ENCODE measurements at regions not wholly inside any gene's neighbourhood (a gene's known extent, or its start where the extent isn't known, plus 50 kb on each side); places are given as distances from the start of the nearest gene placed in this dataset.

DNA sequence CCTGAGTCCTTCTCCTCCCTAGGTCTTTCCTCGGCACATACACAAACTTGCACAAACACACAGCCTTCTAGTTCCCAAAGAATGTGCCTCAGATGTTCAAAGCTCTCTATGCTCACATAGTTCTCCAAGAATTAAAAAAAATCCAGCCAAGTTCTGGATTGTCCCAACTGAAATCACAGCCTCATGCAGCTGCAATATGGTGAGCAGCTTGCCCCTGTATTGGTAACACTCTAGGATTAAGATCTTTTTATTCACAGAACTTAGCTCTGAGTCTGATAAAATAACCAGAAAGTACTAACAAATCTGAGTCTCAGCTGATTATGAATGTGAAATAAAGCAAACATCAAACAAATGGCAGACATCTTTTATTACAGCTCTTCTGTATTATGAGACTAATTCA, 604.8 kb upstream of the PFKP start:
- TF ChIP-seq ZFX (IDR thresholded peaks at IDR 0.05): no peak
- TF ChIP-seq, protein P1, sequence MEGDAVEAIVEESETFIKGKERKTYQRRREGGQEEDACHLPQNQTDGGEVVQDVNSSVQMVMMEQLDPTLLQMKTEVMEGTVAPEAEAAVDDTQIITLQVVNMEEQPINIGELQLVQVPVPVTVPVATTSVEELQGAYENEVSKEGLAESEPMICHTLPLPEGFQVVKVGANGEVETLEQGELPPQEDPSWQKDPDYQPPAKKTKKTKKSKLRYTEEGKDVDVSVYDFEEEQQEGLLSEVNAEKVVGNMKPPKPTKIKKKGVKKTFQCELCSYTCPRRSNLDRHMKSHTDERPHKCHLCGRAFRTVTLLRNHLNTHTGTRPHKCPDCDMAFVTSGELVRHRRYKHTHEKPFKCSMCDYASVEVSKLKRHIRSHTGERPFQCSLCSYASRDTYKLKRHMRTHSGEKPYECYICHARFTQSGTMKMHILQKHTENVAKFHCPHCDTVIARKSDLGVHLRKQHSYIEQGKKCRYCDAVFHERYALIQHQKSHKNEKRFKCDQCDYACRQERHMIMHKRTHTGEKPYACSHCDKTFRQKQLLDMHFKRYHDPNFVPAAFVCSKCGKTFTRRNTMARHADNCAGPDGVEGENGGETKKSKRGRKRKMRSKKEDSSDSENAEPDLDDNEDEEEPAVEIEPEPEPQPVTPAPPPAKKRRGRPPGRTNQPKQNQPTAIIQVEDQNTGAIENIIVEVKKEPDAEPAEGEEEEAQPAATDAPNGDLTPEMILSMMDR (conservative IDR thresholded peaks at IDR 0.05): no peak
- no peak overlapping the region for H3K27ac ChIP-seq

DNA sequence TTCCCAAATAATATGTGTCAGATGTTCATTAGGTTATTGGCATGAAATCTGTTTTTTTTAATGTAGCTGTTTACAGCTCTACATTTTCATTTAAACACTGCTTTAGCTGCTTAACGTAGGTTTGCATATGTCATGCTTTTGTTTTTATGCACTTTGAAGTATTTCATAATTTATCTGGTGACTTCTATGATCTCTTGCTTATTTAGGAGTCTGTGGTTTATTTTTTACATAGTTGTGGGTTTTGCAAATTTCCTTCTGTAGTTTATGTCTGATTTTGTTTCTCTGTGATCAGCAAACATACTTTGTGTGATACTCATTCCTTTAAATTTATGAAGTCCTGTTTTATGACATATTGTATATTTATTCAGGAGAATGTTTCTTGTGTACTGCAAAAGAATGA, 606.5 kb upstream of the PFKP start:
- no peak overlapping the region for H3K27ac ChIP-seq
- TF ChIP-seq ZFX (IDR thresholded peaks at IDR 0.05): no peak
- TF ChIP-seq, protein P1 (conservative IDR thresholded peaks at IDR 0.05): no peak

DNA sequence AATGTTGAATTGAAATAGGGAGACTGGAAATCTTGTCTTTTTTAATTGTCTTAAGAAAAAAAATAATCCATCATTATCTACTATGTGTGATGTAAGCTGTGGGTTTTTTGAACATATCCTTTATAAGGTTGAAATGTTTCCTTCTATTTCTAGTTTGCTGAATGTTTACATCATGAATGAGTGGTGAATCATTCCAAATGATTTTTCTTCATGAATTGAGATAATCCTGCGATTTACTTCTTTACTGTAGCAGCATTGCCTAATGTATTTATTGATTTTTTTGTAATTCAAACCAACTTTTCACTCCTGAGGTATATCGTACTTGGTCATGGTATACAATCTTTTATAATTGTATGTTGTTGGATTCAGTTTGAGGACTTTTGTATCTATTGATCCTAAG, 607.6 kb upstream of the PFKP start:
- TF ChIP-seq ZFX (IDR thresholded peaks at IDR 0.05): no peak
- H3K27ac ChIP-seq: no peak overlapping the region

DNA sequence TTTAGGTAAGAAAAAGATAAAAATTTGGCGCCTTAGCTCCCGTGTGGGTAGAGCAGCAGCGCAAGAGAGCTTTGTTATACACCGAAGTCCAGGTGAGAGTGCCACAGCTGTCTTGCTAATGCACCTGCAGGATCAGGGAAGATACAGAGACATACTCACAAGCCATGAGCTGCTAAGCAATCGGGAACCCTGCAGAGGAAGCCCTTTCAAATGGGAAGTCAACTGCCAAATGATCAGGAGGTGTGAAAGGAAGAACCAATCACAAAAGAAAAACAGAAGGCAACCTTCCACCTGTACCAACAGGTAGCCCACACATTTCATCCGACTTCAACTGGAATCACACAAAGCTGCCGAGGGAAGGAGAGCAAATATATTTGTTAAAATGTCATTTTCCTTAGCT, 610.5 kb upstream of the PFKP start:
- no peak for TF ChIP-seq ZFX (IDR thresholded peaks at IDR 0.05)
- TF ChIP-seq, protein P1 (conservative IDR thresholded peaks at IDR 0.05): no peak
- H3K27ac ChIP-seq: no peak overlapping the region

DNA sequence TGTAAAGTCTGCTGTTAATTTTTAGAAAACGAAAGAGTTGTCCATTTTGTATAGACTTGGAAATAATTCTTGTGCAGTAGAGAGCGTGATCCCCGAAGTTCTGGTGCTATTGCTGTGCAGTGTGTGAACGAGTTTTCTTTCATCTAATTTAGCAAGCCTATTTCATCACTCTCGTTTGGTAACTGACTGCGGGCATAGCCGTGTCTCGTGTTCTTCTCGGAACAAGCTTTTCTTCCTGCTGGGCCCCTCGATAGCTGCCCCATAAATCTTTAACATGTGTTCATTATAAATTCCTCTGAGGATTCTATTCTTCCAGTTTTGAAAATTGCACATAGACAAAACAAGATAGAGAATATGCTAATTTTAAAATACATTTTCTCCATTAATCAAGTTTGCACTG, 622.0 kb upstream of the PFKP start:
- TF ChIP-seq ZFX (IDR thresholded peaks at IDR 0.05): no peak
- TF ChIP-seq, protein P1 (conservative IDR thresholded peaks at IDR 0.05): no peak
- H3K27ac ChIP-seq: no peak overlapping the region

DNA sequence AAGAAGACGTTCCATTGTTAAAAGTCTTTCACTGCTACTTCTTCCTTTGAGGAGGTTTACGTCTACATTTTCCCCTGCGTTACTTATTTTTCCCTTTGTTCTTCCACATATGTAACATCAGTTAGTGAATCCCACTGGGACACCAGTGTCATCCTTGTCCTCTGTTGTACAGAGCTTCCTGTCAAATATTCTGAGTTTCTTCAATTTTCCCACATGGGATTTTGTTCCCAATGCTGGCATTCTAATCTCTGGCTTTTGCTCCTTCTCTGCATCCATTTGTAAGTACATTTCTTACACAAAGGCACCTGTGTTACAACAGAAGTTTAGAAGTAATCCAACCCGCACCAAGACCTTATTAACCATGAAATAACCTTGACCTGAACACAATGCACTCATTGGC, 627.4 kb upstream of the PFKP start:
- TF ChIP-seq, protein P1 (conservative IDR thresholded peaks at IDR 0.05): no peak
- TF ChIP-seq ZFX (IDR thresholded peaks at IDR 0.05): no peak
- H3K27ac ChIP-seq: no peak overlapping the region

DNA sequence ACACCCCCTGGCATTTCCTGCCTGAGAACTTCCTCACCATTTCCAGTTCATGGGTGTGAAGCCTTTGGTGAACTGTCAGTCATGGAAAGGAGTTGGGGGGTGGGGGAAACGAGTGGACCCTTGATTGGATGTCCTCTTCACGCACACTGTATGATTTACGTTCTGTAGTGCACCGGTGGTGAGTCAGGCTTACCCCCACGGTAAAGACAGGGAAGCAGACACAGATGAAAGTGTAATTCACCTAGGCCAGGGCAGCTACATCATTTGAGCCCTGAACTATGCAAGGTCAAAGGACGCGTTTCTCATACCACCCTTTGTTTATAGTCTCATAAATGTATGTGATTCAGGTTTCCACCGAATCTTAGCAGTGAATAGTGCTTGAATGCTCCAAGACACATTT, 628.3 kb upstream of the PFKP start:
- no peak overlapping the region for H3K27ac ChIP-seq
- TF ChIP-seq, protein P1 (conservative IDR thresholded peaks at IDR 0.05): no peak
- no peak for TF ChIP-seq ZFX (IDR thresholded peaks at IDR 0.05)

DNA sequence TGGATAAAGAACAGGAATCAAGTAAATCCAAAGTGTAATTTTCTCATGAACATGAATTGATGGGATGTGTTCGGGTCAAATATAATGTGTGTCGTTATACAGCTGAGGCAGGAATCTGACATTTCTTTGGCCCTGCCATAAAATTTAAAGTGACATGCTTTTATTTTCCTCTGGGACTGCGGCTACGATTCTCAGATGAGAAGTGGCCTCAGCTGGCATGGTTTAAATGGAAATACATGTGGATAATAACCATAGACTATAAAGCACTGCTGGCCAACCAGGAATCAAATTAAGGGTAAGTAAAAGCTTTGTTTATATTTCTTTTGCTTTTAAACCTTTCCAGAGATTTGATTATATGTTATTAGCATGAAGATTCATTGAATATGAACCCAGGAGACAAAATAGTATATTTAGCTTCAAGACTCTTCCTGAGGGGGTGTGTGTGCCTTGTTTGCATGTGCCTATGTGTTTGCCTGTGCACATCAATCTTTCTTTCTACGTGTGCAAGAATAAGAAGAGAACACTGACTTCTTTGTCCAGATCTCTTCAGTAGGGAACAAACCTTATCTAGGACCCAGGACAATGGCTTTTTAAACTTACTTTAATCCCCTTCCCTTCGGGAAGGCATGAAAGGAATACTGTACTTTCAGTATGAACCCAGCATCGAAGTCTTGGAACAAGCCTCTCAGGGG, 629.0 kb upstream of the PFKP start:
- no peak overlapping the region for H3K27ac ChIP-seq
- TF ChIP-seq ZFX (IDR thresholded peaks at IDR 0.05): no peak
- TF ChIP-seq, protein P1 (conservative IDR thresholded peaks at IDR 0.05): no peak

All from C4-2B (cell line).